ENCODE measurements at regions not wholly inside any gene's neighbourhood (a gene's known extent, or its start where the extent isn't known, plus 50 kb on each side); places are given as distances from the start of the nearest gene placed in this dataset.
"Not testable (repeated sequence)": the region's sequence is repeated elsewhere in the genome, so short reads cannot be mapped to it uniquely, and the experiment has no call there.

- DNase-seq (ENCODE audit: low read depth): no peak
Measured at GRCh38 chr5:158602981-158603380, 496.7 kb downstream of the EBF1 start.

- DNase-seq (ENCODE audit: low read depth): no peak
Measured at GRCh38 chr5:158601118-158601517, 498.6 kb downstream of the EBF1 start.

- no peak for DNase-seq (ENCODE audit: low read depth)
Measured at GRCh38 chr5:158600679-158601078, 499.0 kb downstream of the EBF1 start.

DNA sequence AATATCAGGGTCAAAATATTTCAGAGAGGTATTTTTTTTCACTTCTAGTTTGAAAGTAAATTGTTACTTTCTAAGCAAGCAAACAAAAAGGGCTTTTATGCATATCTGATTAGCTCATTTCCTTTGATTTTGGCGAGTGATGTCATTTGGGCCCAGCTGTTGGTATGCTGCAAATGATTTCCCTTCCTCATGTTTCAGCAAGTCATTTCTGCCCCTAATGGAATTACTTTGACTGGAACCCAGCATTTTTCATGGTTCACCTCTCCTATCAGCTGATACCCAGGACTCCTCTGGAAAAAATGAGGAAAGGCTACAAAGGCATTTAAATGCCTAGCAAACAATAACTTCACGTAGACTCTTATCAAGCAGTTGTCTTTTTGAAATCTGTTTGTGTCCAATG is 500.6 kb downstream of the EBF1 start:
- no peak for DNase-seq (ENCODE audit: low read depth)

DNA sequence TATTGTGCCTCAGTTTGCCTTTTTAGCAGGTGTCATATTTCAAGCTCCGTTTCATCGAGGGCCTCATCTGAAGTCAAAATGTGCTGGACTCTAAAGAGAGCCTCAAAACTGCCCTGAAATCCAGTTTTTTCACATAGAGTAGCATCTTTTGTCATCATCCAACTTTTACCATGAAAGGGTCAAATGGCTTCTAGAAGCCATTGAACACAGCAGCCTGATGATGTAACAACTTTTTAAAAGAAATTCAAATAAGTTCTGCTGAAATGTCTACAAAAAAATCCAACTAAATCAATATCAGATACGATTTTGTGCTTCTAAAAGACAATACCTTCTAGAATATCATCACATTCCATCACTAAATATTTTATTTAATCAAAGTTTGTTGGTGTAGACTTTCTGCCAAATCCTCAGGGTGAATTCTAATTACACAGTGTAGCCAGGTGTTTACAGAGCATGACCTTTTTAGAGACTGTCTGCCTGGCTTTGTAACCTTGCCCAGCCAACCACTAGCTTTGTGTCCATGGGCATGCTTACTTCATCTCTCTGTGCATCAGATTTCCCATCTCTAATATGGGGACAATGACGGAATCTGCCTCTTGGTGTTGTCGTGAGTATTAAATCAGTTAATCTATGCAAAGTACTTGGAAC is 505.0 kb downstream of the EBF1 start:
- DNase-seq (ENCODE audit: low read depth): no peak

- no peak for DNase-seq (ENCODE audit: low read depth)
Measured at GRCh38 chr5:158593925-158594324, 505.8 kb downstream of the EBF1 start.

- no peak for DNase-seq (ENCODE audit: low read depth)
Measured at GRCh38 chr5:158591301-158591863, 508.3 kb downstream of the EBF1 start.

GRCh38 chr5:158590746-158591300 is 508.9 kb downstream of the EBF1 start:
- no peak for DNase-seq (ENCODE audit: low read depth)

DNA sequence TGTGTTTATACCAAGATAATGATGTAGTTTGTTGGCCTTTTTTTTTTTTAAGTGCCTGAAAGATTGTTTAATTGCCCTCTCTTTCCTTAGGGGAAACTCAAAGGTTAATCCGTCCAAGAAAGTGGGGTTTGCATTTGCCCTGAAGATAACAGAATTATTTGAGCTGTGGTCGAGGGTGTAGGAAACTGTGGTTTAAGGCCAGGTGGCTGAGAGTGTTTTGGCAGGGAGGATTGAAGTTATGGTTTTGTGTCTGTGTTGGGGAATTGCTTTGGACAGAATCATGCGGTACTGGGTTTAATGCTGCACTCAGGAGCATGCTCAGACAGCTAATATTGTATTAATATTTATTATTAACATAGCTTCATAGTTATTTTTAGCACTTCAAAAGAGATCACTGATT is 509.8 kb downstream of the EBF1 start:
- no peak for DNase-seq (ENCODE audit: low read depth)

GRCh38 chr5:158588617-158589016 is 511.1 kb downstream of the EBF1 start:
- no peak for DNase-seq (ENCODE audit: low read depth)

GRCh38 chr5:158586054-158586453 is 513.7 kb downstream of the EBF1 start:
- no peak for DNase-seq (ENCODE audit: low read depth)

- not testable (repeated sequence) for DNase-seq (ENCODE audit: low read depth)
Measured at GRCh38 chr5:158582669-158583068, 517.0 kb downstream of the EBF1 start.

DNA sequence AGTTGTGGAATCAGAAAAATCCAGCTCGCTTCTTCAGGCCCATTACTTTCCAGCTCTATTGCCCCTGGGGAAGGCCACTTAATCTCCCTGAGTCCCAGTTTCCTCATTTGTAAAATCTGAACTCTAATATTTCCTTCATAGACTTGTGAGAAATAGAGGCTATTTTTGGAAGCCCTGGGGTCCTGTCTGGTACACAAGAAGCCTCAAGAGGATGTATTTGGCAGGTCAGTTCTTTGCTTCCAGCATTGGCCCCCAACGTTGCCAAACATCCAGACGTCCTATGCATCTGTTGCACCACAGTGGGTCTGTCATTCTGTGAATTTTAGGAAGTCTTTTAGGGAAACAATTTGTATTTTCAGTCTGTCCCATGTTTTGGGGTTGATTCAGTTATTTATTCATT is 525.9 kb downstream of the EBF1 start:
- DNase-seq (ENCODE audit: low read depth): no peak

GRCh38 chr5:158570502-158570901 is 529.2 kb downstream of the EBF1 start:
- no peak for DNase-seq (ENCODE audit: low read depth)

DNA sequence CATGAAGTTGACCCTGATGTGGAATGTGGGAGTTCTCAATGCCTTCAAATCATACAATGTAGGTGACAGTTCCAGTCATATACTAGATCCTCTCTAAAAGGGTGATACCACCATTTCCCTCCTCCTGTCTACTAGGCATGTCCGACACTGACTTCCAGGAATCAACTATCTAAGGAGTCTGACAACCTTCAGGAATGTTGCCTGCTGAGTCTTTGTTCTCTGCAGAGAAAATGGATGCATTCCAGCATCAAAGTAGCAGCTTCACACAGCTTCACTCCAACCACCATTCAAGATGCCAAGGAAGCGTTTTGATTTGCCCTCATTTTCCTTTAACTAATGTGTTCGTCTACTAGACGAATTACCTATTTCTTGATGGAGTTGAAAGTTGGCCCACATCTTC is 530.2 kb downstream of the EBF1 start:
- DNase-seq (ENCODE audit: low read depth): no peak

GRCh38 chr5:158565017-158565789 is 534.5 kb downstream of the EBF1 start:
- no peak for DNase-seq (ENCODE audit: low read depth)

DNA sequence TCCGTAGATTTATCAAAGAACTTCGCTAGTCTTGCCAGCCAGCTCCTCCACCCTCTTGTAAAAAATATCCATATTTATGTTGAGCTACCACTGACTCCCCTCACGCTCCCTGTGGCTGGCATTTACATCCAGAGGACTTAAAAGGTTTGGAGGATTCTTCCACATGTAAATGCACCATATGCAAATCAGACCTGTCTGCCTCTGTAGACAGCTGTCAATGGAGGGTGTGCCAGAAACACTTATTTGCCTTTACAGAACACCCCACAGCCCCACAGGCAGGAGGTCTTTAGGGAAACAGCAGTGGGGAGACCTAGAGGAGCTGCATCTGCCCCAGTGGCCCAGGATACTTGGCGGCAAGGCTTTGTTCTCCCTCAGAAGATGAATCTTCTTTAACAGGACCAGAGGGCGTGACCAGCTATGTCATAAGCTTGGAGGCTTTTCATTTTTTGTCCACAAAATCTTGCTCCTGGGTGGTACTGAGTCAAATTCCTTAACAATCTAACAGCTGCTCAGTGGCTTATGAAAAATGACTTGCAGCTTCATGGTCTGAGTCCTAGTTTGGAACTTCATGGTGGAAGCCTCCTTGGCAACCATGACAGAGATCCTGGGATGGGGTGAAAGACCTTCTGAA is 535.8 kb downstream of the EBF1 start:
- DNase-seq (ENCODE audit: low read depth): no peak

GRCh38 chr5:158561562-158562190 is 538.0 kb downstream of the EBF1 start:
- no peak for DNase-seq (ENCODE audit: low read depth)

- no peak for DNase-seq (ENCODE audit: low read depth)
Measured at GRCh38 chr5:158560170-158560569, 539.5 kb downstream of the EBF1 start.

DNA sequence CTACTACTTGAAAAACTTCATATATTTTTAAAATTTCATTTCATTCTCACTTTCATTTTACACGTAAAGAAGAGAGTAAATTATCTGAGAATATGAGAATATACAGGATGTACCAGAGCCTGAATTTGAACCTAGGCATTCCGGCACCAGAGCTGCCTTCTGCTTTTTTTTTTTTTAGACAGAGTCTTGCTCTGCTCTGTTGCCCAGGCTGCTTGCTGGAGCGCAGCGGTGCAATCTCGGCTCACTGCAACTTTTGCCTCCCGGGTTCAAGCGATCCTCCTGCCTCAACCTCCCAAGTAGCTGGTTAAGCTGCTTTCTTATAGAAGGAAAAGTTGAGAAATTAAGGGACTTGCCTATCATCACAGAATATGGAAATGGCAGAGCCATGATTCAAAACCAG is 540.1 kb downstream of the EBF1 start:
- DNase-seq (ENCODE audit: low read depth): no peak

DNA sequence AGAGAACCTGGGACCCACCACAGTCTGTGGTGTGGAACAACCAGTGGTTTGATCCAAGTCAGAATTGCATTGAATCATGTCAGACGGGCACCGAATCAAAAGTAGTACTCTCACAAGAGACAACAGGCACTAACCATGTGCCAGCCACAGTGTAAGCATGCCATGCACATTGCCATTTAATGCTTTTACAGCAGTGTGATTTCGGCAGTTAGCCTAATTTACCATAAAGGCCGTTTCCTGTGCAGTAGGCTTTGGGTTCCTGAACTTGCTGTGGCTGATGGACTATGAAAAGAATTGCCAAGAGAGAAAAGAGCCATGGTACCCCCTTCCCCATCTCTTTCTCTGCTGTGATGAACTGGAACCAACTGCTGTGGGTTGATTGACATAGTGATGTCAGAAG is 540.6 kb downstream of the EBF1 start:
- DNase-seq (ENCODE audit: low read depth): no peak

DNA sequence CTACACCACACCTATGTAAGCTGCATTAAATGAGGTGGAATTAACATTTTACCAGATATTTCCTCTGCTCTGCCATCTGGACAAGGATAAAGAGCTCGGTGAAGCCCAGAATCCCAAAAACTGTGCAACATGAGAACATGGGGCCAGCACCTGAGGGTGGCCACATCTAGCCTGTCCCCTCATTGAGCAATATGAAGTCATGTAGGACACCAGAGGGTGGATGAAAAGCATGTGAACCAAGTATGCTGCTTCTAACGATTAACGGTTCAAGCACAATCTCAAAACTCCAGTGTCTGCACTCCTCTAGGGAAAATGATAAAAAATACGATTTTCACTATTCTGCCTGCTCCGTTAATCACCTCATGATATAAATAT is 545.8 kb downstream of the EBF1 start:
- DNase-seq (ENCODE audit: low read depth): no peak
